ENCODE measurements at regions not wholly inside any gene's neighbourhood (a gene's known extent, or its start where the extent isn't known, plus 50 kb on each side); places are given as distances from the start of the nearest gene placed in this dataset.
"Not testable (repeated sequence)": the region's sequence is repeated elsewhere in the genome, so short reads cannot be mapped to it uniquely, and the experiment has no call there.

GRCh38 chr12:9306004-9306403, 97.8 kb upstream of the PZP start:
- not testable (repeated sequence) for TF ChIP-seq POLR2A (IDR thresholded peaks at IDR 0.05); CTCF (IDR thresholded peaks at IDR 0.05 in 4 of 5, conservative IDR thresholded peaks at IDR 0.05 in 1 of 5)

All from gastrocnemius medialis (tissue), 4 donors.